HepG2 (cell line): ENCODE measurements at regions not wholly inside any gene's neighbourhood (a gene's known extent, or its start where the extent isn't known, plus 50 kb on each side); places are given as distances from the start of the nearest gene placed in this dataset.

Source experiments
- ASH2L ChIP-seq: fragments of 300-600, 200-600 bp; sonication (generic); IDR thresholded peaks from 2 replicates; pipeline ENCODE4 v1.7.0; 2017; ENCODE audit warnings: low read depth, mild to moderate bottlenecking, moderate library complexity, mixed read lengths, low read length; ENCODE audit not compliant: insufficient read length
- ATF7 ChIP-seq, 2 experiments: fragments of 450-650 bp in 1 of 2; sonication (generic) in 1 of 2; formaldehyde crosslinking in 1 of 2; IDR thresholded peaks; 2 replicates each; pipeline versions ENCODE4 v1.4.0 to v1.6.1; 2016 to 2020; ENCODE audit warnings: antibody characterized with exemption in 1 of 2, mild to moderate bottlenecking in 1 of 2, missing genetic modification reagents in 1 of 2
- CBFB ChIP-seq: sonication (generic); formaldehyde crosslinking; IDR thresholded peaks from 2 replicates; pipeline ENCODE4 v1.4.0; 2020; ENCODE audit warnings: missing genetic modification reagents
- FLYWCH1 ChIP-seq: sonication (generic); formaldehyde crosslinking; IDR thresholded peaks from 2 replicates; pipeline ENCODE4 v1.8.1; 2023; ENCODE audit warnings: mild to moderate bottlenecking, missing genetic modification reagents
- GABPB1 ChIP-seq: IDR thresholded peaks from 2 replicates; pipeline ENCODE4 v1.6.1; 2016; ENCODE audit warnings: mild to moderate bottlenecking, missing genetic modification reagents, moderate library complexity, missing compliant biosample characterization
- MZF1 ChIP-seq: sonication (generic); formaldehyde crosslinking; IDR thresholded peaks from 2 replicates; pipeline ENCODE4 v1.8.1; 2023; ENCODE audit warnings: mild to moderate bottlenecking, missing genetic modification reagents, borderline replicate concordance
- RFX5 ChIP-seq: IDR thresholded peaks from 2 replicates; pipeline ENCODE4 v1.6.1; 2011; ENCODE audit warnings: low read depth, low read length, improper control_type of control experiment
- SKI ChIP-seq: fragments of 450-650 bp; IDR thresholded peaks from one replicate; pipeline ENCODE4 v1.6.1; 2018; ENCODE audit warnings: mild to moderate bottlenecking; ENCODE audit not compliant: partially characterized antibody
- SMAD3 ChIP-seq: sonication (generic); formaldehyde crosslinking; IDR thresholded peaks from 2 replicates; pipeline ENCODE4 v1.4.0; 2020; ENCODE audit warnings: missing genetic modification reagents
- SYNCRIP ChIP-seq: fragments of 200-400 bp; formaldehyde crosslinking; IDR thresholded peaks from 2 replicates; pipeline ENCODE4 v1.6.1; 2018; ENCODE audit warnings: mild to moderate bottlenecking, low read depth, low read length; ENCODE audit not compliant: insufficient read depth
- TCF7 ChIP-seq: sonication (generic); IDR thresholded peaks from 2 replicates; pipeline ENCODE4 v1.6.1; 2016; ENCODE audit warnings: antibody characterized with exemption, low read depth
- ZBTB20 ChIP-seq: sonication (generic); formaldehyde crosslinking; IDR thresholded peaks from 2 replicates; pipeline ENCODE4 v1.8.1; 2023; ENCODE audit warnings: missing genetic modification reagents, low read depth, mild to moderate bottlenecking, borderline replicate concordance
- ZFP41 ChIP-seq: sonication (generic); formaldehyde crosslinking; IDR thresholded peaks from 2 replicates; pipeline ENCODE4 v1.4.0; 2020; ENCODE audit warnings: mild to moderate bottlenecking, missing genetic modification reagents, borderline replicate concordance
- ZMYM4 ChIP-seq: sonication (generic); formaldehyde crosslinking; IDR thresholded peaks from 2 replicates; pipeline ENCODE4 v1.8.1; 2023; ENCODE audit warnings: mild to moderate bottlenecking, missing genetic modification reagents
- ZNF20 ChIP-seq: sonication (generic); formaldehyde crosslinking; IDR thresholded peaks from 2 replicates; pipeline ENCODE4 v1.4.0; 2020; ENCODE audit warnings: mild to moderate bottlenecking, moderate library complexity, missing genetic modification reagents
- ZNF230 ChIP-seq: sonication (generic); formaldehyde crosslinking; IDR thresholded peaks from 2 replicates; pipeline ENCODE4 v1.4.0; 2020; ENCODE audit warnings: mild to moderate bottlenecking, missing genetic modification reagents
- ZNF362 ChIP-seq: sonication (generic); formaldehyde crosslinking; IDR thresholded peaks from 2 replicates; pipeline ENCODE4 v1.4.0; 2020; ENCODE audit warnings: missing genetic modification reagents, mild to moderate bottlenecking, borderline replicate concordance
- ZNF501 ChIP-seq: sonication (generic); formaldehyde crosslinking; IDR thresholded peaks from 2 replicates; pipeline ENCODE4 v1.5.1; 2020; ENCODE audit warnings: mild to moderate bottlenecking, moderate library complexity, missing genetic modification reagents
- ZNF816 ChIP-seq: sonication (generic); formaldehyde crosslinking; IDR thresholded peaks from 2 replicates; pipeline ENCODE4 v1.8.0; 2022; ENCODE audit warnings: missing genetic modification reagents, mild to moderate bottlenecking, borderline replicate concordance
- ZNF850 ChIP-seq: sonication (generic); formaldehyde crosslinking; conservative IDR thresholded peaks from 2 replicates; pipeline ENCODE4 v1.9.0; 2021; ENCODE audit warnings: mild to moderate bottlenecking, missing genetic modification reagents
- ZSCAN25 ChIP-seq: sonication (generic); formaldehyde crosslinking; IDR thresholded peaks from 2 replicates; pipeline ENCODE4 v1.8.0; 2022; ENCODE audit warnings: mild to moderate bottlenecking, missing genetic modification reagents
- TF ChIP-seq, protein P1 (sequence below): sonication (generic); formaldehyde crosslinking; IDR thresholded peaks from 2 replicates; pipeline ENCODE4 v1.5.0; 2020; ENCODE audit warnings: mild to moderate bottlenecking, missing genetic modification reagents
- TF ChIP-seq, protein P2 (sequence below): sonication (generic); formaldehyde crosslinking; IDR thresholded peaks from 2 replicates; pipeline ENCODE4 v1.5.0; 2020; ENCODE audit warnings: mild to moderate bottlenecking, missing genetic modification reagents
- TF ChIP-seq, protein P3 (sequence below): sonication (generic); formaldehyde crosslinking; IDR thresholded peaks from 2 replicates; pipeline ENCODE4 v1.5.1; 2020; ENCODE audit warnings: mild to moderate bottlenecking, missing genetic modification reagents

DNA sequence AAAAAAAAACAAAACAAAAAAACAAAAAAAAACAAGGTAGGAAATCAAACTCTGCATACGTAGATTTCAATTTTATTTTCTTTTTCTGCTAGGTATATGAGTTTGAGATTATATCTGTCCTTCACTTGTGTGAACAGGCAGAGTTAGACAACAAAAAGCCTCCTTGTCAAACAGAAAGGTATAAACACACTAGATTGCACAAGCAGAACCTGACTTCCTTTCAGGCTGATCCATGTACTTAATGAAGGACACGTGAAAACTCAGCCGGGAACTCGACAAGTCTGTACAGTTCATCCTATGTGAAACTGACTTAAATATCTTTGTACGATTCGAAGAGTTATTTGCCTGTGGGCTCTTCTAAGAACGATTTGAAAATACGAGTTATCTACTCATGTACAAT, 254.1 kb downstream of the ARL4A start (continued):
- TF ChIP-seq ZNF362 (CRISPR knock-in tag) (no peak), ASH2L (no peak), ATF7 (IDR thresholded peaks at IDR 0.05) (no peak), ATF7 (CRISPR knock-in tag; IDR thresholded peaks at IDR 0.05) (no peak), MZF1 (CRISPR knock-in tag) (no peak), GABPB1 (CRISPR knock-in tag) (peak; percentile 46; the same call in 1 of the 2 replicates), FLYWCH1 (CRISPR knock-in tag) (no peak), ZNF20 (no peak), ZBTB20 (CRISPR knock-in tag) (peak; percentile 96), SKI (no peak), ZNF850 (CRISPR knock-in tag) (no peak), ZNF230 (CRISPR knock-in tag) (no peak), ZSCAN25 (CRISPR knock-in tag) (no peak), CBFB (CRISPR knock-in tag) (no peak), ZMYM4 (CRISPR knock-in tag) (peak; percentile 77), SYNCRIP (no peak), RFX5 (no peak), TCF7 (peak; percentile 69), ZNF816 (no peak), SMAD3 (CRISPR knock-in tag) (peak; percentile 91; the same call in 1 of the 2 replicates), ZFP41 (CRISPR knock-in tag) (no peak), ZNF501 (CRISPR knock-in tag) (no peak)
- TF ChIP-seq, protein P1, sequence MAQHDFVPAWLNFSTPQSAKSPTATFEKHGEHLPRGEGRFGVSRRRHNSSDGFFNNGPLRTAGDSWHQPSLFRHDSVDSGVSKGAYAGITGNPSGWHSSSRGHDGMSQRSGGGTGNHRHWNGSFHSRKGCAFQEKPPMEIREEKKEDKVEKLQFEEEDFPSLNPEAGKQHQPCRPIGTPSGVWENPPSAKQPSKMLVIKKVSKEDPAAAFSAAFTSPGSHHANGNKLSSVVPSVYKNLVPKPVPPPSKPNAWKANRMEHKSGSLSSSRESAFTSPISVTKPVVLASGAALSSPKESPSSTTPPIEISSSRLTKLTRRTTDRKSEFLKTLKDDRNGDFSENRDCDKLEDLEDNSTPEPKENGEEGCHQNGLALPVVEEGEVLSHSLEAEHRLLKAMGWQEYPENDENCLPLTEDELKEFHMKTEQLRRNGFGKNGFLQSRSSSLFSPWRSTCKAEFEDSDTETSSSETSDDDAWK (CRISPR knock-in tag): no peak
- TF ChIP-seq, protein P2, sequence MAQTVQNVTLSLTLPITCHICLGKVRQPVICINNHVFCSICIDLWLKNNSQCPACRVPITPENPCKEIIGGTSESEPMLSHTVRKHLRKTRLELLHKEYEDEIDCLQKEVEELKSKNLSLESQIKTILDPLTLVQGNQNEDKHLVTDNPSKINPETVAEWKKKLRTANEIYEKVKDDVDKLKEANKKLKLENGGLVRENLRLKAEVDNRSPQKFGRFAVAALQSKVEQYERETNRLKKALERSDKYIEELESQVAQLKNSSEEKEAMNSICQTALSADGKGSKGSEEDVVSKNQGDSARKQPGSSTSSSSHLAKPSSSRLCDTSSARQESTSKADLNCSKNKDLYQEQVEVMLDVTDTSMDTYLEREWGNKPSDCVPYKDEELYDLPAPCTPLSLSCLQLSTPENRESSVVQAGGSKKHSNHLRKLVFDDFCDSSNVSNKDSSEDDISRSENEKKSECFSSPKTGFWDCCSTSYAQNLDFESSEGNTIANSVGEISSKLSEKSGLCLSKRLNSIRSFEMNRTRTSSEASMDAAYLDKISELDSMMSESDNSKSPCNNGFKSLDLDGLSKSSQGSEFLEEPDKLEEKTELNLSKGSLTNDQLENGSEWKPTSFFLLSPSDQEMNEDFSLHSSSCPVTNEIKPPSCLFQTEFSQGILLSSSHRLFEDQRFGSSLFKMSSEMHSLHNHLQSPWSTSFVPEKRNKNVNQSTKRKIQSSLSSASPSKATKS (CRISPR knock-in tag): no peak
- TF ChIP-seq, protein P3, sequence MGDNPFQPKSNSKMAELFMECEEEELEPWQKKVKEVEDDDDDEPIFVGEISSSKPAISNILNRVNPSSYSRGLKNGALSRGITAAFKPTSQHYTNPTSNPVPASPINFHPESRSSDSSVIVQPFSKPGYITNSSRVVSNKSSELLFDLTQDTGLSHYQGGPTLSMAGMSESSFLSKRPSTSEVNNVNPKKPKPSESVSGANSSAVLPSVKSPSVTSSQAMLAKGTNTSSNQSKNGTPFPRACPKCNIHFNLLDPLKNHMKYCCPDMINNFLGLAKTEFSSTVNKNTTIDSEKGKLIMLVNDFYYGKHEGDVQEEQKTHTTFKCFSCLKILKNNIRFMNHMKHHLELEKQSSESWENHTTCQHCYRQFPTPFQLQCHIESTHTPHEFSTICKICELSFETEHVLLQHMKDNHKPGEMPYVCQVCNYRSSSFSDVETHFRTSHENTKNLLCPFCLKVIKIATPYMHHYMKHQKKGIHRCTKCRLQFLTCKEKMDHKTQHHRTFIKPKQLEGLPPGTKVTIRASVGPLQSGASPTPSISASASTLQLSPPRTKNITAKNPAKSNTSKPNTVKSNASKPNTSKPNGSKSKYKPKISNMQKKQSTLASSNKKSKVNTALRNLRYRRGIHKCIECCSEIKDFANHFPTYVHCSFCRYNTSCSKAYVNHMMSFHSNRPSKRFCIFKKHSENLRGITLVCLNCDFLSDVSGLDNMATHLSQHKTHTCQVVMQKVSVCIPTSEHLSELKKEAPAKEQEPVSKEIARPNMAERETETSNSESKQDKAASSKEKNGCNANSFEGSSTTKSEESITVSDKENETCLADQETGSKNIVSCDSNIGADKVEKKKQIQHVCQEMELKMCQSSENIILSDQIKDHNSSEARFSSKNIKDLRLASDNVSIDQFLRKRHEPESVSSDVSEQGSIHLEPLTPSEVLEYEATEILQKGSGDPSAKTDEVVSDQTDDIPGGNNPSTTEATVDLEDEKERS: 0 out of 2 replicates have a peak, but pooled peaks have one; percentile 55
